MM.1S (cell line): ENCODE measurements at regions not wholly inside any gene's neighbourhood (a gene's known extent, or its start where the extent isn't known, plus 50 kb on each side); places are given as distances from the start of the nearest gene placed in this dataset.

Experiments used
- CTCF ChIP-seq: fragments of 300-600 bp; sonication (generic); IDR thresholded peaks from 2 replicates; pipeline ENCODE4 v1.5.1; 2016; ENCODE audit warnings: antibody characterized with exemption, low read length, mixed read lengths
- EZH2 ChIP-seq: fragments of 300-600 bp; sonication (generic); optimal IDR thresholded peaks from 2 replicates; pipeline ENCODE3; 2017; ENCODE audit warnings: low read depth, mild to moderate bottlenecking, antibody characterized with exemption, low read length, mixed read lengths
- EZH2phosphoT487 ChIP-seq: fragments of 300-600 bp; sonication (generic); IDR thresholded peaks from 2 replicates; pipeline ENCODE4 v1.6.1; 2018; ENCODE audit warnings: antibody characterized with exemption, low read length

GRCh38 chr20:22802296-22802695 is 217.9 kb upstream of the FOXA2 start:
- no peak for TF ChIP-seq CTCF
- TF ChIP-seq EZH2 = no peak
- TF ChIP-seq EZH2phosphoT487 = no peak
